ENCODE measurements at regions not wholly inside any gene's neighbourhood (a gene's known extent, or its start where the extent isn't known, plus 50 kb on each side); places are given as distances from the start of the nearest gene placed in this dataset.
"Not testable (repeated sequence)": the region's sequence is repeated elsewhere in the genome, so short reads cannot be mapped to it uniquely, and the experiment has no call there.

DNA sequence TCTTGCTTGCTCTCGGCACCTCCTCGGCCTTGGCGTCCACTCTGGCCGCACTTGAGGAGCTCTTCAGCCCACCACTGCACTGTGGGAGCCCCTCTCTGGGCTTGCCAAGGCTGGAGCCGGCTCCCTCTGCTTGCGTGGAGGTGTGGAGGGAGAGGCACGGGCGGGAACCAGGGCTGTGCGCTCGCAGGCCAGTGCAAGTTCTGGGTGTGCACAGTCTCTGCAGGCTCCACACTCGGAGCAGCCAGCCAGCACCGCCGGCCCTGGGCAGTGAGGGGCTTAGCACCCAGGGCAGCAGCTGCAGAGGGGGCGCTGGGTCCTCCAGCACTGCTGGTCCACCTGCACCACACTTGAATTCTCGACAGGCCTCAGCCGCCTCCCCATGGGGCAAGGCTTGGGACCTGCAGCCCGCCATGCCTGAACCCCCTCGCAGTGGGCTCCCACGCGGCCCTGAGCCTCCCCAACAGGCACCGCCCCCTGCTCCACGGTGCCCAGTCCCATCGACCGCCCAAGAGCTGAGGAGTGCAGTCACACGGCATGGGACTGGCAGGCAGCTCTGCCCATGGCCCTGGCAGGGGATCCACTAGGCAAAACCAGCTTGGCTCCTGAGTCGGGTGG lies 411.2 kb upstream of the CHAC2 start:
- no peak for DNase-seq

DNA sequence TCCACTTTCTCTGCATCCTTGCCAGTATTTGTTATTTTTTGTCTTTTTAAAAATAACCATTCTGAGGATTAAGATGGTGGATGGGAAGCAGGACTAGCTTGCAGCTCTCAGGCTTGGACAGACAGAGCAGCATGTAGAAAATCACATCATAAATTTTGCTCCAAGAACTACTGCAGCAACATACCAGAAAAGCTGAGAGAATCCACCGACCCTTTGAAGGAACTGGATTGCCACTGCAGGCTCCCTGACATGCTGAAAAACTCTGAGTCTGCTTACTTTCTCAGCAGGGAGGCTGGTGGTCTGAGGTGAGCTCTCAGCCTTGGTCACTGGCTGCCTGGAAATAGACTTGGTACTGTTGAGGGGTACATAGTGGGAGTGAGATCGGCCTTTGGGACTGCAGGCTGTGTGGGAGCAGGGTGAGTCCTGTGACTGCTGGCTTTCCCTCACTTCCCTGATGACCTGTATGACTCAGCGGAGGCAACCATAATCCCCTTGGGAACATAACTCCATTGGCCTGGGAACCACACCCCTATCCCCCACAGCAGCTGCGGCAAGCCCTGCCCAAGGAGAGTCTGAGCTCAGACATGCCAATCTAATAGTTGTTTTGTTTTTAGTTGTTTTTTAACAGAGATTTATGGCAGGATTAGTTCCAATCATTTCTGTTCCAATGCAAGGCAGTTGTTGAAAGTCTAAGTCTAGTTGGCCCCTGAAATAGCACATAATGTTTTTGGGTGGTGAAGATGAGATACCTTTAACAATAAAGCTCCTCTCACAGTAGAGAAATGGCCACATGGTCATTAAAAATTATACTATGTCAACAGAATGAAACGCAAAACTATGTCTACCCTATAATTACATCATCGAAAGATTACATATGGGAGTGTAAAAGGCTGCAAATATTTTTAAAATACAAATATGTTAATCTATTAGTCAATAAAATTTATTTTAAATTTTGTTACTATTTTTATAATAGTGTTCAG lies 414.2 kb upstream of the CHAC2 start:
- DNase-seq: no peak

DNA sequence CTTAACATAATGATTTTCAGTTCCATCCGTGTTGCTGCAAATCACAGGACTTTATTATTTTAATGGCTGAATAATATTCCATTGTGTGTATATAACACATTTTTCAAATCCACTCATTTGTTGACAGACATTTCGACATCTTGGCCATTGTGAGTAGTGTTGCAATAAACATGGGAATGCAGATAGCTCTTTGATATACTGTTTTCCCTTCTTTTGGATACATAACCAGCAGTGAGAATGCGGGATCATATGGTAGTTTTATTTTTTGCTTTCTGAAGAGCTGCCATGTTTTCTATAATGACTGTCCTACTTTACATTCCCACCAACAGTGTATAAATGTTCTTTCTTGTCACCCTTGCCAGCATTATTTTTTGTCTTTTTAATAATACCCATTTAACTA lies 420.3 kb upstream of the CHAC2 start:
- DNase-seq: no peak

DNA sequence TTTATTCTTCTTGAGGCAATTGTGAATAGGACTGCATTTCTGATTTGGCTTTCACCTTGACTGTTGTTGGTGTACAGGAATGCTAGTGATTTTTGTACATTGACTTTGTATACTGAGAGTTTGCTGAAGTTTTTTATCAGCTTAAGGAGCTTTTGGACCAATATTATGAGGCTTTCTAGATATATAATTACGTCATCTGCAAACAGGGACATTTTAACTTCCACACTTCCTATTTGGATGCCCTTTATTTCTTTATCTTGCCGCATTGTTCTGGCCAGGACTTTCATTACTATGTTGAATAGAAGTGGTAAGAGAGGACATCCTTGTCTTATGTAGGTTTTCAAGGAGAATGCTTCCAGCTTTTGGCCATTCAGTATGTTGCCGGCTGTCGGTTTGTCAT lies 425.4 kb upstream of the CHAC2 start:
- no peak for DNase-seq

DNA sequence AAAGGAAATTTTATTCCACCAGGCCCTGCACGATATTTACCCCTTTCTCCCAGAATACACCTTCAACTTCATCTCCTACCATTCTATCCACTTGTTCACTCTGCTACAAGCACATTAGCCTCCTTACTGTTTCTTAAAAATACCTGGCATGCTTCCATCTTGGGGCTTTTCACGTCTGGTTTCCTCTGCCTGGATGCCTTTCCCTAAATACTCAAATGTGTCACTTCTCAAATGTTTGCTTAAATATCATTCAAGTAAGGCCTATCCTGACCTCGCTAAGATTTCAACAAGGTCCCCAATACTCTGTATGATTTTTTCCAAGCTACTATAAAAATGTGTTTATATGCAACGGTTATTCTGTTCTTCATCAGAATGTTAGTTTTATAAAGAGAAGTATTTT lies 433.0 kb upstream of the CHAC2 start:
- no peak for DNase-seq

DNA sequence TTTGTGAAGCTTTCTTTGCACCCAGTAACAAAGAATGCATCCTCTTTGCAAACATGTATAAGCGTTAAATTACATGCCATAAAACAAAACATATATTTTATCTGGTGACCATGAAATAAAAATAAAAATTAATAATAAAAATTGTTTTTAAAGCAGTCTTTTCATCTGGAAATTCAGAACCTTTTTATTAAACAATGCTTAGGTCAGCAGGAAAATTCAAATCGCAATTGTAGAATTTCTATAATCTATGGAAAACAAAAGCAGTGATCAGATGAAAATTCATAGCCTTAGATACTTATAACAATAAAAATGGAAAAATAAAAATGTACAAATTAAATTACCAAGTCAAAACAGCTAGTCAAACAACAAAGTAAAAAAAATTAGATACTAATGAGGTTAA lies 435.9 kb upstream of the CHAC2 start:
- no peak for DNase-seq

DNA sequence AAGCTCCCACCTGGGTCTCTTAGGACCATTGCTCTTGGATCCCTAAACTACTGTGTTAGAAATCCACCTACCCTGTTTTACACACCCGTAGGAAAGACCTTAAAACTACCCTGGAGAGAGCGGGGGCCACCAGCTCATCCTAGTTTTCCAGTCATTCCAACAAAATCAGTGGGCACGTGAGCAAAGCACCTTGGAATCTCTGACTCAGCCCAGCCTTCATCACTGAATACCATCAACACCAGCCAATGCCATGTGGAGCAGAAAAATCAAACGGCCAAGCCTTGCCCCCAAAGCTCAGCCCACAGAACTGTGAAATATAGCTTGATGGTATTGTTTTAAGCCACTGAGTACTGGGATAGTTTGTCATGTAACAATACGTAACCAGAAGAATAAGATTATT lies 449.7 kb upstream of the CHAC2 start:
- DNase-seq: no peak

DNA sequence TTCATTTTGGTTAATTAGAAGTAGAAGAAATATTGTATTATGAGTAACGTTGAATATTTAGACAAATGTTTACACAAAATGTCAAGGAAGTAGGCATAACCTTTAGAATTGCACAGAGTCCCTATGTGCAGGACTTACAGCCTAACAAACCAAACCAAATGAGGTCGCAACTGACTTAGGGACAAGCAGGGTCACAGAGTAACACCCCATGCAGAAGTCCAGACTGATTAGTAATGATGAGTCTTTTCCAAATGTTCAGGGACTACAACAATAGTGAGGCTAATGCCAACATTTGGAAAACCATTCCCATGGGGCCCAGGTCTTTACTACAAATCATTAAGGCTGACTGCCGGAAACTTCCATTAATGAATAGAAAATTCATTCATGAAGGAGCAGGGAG lies 452.5 kb upstream of the CHAC2 start:
- no peak for DNase-seq

DNA sequence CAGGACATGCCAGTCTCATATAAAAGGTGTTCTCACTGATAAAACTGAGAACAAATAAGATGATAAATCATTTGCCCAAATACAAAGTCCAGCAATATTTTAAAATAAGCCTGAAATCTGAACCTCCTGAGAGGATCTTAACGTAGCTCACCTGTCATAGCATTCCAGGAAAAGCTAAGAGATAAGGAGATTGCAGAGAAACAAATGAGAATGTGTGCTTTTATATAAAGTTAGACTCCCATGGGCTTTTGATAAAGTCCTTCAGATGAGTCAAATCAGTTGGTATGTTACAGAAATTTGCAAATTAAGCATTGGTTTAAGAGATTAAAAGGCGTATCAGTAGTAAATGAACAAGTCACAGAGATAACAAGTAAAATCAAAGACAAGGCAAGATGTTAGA lies 452.9 kb upstream of the CHAC2 start:
- DNase-seq: no peak

DNA sequence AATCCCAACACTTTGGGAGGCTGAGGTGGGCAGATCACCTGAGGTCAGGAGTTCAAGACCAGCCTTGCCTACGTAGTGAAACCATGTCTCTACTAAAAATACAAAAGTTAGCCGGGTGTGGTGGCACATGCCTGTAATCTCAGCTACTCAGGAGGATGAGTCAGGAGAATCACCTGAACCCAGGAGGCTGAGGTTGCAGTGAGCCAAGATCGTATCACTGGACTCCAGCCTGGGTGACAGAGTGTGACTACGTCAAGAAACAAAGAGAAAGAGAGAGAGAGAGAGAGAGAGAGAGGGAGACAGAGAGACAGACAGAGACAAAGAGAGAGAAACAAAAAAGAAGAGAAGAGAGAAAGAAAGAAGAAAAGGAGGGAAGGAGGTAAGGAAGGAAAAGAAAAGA lies 454.0 kb upstream of the CHAC2 start:
- DNase-seq: not testable (repeated sequence)

DNA sequence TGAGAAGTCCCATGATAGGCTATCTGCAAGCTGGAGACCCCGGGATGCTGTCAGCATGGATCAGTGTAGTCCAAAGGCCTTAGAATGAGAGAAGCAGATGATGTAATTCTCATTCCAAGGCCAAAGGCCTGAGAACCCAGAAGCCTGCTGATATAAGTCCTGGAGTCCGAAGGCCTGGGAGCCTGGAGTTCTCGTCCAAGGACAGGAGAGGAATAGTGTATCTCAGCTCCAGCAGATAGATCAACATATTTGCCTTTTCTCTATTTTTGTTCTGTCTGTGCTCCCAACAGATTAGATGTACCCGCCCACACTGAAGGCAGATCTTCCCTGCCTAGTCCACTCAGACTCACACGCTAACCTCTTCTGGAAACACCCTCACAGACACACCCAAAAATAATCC lies 454.9 kb upstream of the CHAC2 start:
- DNase-seq: no peak

DNA sequence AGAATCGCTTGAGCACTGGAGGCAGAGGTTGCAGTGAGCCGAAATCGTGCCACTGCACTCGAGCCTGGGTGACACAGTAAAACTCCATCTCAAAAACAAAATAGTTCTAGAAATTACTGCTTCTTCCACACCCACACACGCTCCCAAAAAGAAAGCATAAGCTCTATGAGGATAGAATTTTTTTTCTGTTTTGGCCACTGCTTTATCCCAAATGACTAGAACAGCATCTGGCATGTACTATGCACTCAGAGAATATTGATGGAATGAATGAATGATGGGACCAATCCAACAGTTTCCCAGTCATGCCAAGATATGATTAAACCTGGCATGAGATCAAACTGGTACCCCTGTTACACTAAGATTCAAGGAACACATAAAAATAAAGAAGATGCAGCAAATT lies 455.4 kb upstream of the CHAC2 start:
- no peak for DNase-seq

DNA sequence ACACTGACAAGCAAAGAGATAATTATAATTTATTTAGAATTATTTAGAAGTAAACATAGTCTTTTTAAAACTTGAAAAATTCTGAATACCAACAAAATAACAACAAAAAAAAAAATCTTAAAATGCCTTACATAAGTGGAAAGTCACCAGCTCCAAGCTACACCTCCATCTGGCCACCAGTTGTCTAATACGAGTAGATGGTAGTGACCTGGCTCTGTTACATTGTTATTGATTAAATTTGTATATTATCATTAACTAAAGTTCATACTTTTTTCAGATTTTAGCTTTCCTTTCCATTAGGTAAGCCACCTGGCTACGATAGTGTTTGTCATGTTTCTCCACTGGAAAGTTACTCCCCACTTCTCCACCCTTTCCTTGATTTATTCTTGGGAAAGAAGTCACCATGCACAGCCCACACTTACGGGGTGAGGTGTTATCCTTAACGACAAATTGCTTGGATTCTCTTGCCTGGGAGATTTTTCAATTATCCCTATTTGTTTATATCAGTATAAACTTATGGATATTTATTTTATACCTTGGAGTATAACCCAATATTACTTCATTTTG lies 464.5 kb upstream of the CHAC2 start:
- no peak for DNase-seq

DNA sequence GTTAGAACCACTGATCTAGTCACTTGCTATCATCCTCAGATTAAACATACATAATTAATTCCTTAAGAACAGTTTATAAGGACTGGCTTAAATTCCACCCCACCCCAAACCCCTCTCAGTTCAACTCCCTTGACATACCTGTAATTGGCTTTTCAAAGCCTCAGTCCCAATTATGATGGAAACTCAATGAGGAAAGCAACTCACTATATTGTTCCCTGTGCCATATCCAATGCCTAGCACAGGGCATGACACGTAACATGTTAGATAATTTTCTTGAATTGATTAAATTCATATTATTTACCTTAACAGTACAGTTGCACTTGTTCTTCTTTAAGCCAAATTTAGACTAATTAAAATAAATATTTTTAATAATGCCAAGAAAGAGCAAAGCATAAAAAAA lies 465.1 kb upstream of the CHAC2 start:
- no peak for DNase-seq

DNA sequence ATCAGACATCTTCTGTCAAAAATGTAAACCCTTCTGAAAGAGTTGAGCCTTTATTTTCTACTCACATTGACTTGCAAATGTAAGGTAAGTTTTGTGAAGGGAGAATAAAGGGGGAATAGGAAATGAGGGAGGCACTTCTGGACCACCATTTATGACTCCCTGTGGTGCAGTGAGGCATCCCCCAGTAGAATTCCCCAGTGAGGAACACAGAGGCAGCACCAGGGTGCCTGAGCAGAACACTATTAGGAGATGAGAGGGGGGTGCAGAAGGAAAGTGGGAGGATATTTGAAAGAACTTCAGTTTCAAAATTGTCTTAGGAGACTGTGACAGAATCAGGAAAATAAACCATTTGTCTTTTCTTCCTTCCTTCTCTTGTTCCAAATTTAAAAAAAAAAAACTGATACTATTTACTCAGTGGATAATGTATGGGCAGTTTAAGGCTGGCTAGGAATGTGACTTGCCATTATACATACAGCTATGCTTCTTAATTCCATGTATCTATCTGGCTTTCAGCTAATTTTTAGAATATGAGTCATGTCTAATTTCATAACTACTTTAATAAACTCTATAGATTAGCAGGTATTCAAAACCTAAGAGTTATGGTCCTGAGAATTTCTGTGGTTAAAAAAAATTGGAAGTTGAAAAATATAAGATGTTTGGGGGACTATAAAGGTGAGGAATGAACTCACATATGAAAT lies 478.1 kb upstream of the CHAC2 start:
- DNase-seq: no peak

DNA sequence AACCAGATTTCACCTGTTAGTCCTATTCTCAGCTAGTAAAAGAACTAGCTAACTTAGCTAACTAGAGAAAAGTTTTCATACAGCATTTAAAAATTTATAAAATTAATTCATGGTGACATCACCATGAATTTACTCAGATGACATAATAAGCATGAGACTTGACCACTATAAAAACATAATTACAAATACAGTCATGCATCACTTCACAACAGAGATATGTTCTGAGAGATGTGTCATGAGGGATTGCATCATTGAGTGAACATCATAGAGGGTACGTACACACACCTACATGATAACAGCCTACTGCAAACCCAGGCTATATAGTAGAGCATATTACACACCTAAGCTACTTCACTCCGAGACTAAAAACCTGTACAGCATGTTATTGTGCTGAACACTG lies 481.3 kb upstream of the CHAC2 start:
- no peak for DNase-seq

DNA sequence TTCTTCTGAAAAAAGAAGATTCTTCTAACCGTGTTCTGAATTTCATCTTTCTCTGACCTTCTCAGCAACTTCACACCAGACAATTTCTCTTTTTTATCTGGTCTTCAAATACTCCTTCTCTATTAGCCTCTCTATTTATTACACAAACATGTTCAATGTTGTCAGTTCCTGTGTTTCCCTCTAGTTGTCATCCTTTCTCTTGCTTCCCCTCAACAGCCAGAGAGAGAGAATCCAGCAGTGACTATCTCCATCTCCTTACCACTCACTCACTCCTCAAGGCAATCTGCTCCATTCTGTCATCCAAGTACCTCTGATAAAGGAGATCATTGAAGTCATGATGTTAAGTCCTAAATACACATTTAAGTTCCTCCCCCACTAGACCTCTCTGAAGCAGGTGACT lies 491.9 kb upstream of the CHAC2 start:
- DNase-seq: no peak

DNA sequence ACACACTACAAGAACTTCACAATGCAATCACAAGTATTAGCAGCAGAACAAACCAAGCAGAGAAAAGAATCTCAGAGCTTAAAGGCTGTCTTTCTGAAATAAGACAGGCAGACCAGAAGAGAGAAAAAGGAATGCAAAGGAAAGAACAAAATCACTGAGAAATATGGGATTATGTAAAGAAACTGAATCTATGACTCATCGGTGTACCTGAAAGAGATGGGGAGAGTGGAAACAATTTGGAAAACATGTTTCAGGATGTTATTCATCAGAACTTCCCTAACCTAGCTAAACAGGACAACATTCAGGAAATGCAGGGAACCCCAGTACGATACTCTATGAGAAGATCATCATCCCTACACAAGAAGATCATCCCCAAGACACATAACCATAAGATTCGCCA lies 499.0 kb upstream of the CHAC2 start:
- no peak for DNase-seq

DNA sequence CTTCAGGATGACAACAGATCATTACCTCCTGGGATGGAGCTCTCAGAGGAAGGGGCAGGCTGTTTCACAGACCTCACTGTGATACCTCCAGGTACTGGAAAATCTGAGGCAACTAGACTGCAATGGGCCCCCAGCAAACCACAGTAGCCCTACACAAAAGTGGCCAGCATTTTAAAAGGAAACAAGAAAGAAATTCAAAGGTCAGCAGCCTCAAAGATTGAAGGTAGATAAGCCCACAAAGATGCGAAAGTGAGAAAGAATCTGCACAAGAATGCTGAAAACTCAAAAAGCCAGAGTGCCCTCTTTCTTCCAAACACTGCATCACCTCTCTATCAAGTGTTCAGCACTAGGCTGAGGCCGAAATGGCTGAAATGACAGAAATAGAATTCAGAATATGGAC lies 499.5 kb upstream of the CHAC2 start:
- DNase-seq: no peak

DNA sequence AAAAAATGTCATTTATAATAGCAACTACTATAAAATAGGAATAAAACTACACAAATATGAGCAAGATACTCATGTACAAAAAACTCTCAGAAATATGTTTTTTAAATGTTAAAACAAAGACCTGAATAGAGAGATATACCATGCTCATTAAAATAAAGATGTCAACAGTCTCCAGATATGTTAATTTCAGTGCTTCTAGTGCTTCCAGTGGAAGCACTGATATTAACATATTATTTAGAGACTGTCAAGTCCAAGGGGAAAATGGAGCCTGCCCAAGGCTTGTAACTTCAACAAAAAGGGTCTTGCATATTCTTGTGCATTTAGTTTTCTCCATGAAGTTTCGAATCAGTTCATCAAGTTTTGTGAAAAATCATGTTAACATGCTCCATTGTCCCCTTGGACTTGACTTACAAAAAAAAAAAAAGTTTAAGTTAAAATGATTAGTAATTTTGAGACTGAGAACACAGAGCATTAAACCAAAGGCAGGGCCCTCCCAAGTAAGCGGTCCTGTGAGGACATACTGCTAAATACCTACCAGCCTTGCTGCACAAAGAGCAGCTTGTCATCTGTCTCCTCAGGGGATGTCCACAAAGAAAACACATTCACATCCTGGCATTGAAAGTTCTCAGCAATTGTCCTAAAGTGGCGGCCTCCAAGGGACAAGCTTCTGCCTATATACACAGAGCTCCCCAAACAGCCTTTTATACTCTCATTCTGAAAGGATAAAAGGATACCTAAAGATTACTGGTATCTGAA lies 501.9 kb upstream of the CHAC2 start:
- DNase-seq: no peak

DNA sequence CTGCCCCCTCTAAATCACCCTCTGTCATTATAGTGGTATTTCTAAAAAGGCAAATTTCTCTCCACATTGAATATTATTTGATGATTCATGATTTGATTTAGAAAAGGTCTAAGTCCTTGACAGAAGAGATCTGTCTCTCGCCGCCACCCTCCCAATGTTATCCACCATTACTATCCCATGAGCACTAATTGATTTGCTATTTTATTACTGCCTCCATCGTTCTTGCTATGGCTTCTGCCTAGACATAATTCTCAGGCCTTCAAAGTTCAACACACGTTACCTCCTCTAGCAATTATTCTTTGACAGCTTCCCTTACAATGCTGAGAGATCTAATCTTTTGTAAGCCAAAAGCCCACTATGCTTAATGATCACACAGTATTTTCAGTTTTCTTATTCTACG lies 507.0 kb upstream of the CHAC2 start:
- DNase-seq: no peak

DNA sequence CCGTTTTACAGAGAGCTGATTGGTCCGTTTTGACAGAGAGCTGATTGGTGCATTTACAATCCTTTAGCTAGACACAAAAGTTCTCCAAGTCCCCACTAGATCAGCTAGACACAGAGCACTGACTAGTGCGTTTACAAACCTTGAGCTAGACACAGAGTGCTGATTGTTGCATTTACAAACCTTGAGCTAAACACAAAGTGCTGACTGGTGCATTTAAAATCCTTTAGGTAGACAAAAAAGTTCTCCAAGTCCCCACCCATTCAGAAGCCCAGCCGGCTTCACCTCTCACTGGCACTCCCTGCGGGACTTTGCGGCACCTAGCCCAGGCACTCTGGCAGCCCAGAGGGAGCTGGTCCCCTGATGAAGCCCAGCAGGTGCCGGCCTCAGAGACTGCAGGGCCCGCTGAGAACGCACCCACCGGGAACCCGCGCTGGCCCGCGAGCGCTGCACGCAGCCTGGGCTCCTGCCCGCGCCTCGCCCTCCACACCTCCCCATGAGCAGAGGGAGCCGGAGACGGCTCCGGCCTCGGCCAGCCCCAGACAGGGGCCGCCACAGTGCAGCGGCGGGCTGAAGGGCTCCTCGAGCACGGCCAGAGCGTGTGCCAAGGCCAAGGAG lies 508.1 kb upstream of the CHAC2 start:
- DNase-seq: no peak
